ENCODE measurements at regions not wholly inside any gene's neighbourhood (a gene's known extent, or its start where the extent isn't known, plus 50 kb on each side); places are given as distances from the start of the nearest gene placed in this dataset.

GRCh38 chr1:220441211-220441610, 86.7 kb upstream of the MARK1 start:
- no peaks in the 10 kb centered on the region for H3K9me3 ChIP-seq (ENCODE audit: low read length)
- BruUV-seq (replicated peaks), result no TSS peak
- H3K4me3 ChIP-seq (ENCODE audit: low read depth, low read length, poor library complexity, severe bottlenecking), result no peak overlapping the region
- H3K4me2 ChIP-seq (ENCODE audit: low read length), result no peak overlapping the region
- no peaks in the 10 kb centered on the region for H3K79me2 ChIP-seq (ENCODE audit: insufficient read depth, low read depth, low read length)
- intact Hi-C loops (cut with micrococcal nuclease; ENCODE audit: unreplicated experiment), result no loop called here
- no peaks in the 10 kb centered on the region for H3K4me1 ChIP-seq (ENCODE audit: insufficient read depth, low read length, poor library complexity, severe bottlenecking)
- ChIA-PET CTCF (ENCODE audit: unreplicated experiment) (no interaction called here), POLR2A (interaction anchor here (1.1 kb wide), 1 partner anchor 8 kb away, joined by 4 read pairs; no protein-coding TSS in a partner anchor)
- no peak overlapping the region for H2AFZ ChIP-seq (ENCODE audit: low read length)
- no peaks in the 10 kb centered on the region for H4K20me1 ChIP-seq (ENCODE audit: insufficient read depth, low read length)
- H3K9me2 ChIP-seq (ENCODE audit: insufficient read depth, low read length), result no peaks in the 10 kb centered on the region
- H3K36me3 ChIP-seq (ENCODE audit: insufficient read depth, low read length), result no peaks in the 10 kb centered on the region
- TF ChIP-seq CTCF (conservative IDR thresholded peaks at IDR 0.05; ENCODE audit: low read length) (no peak), EZH2phosphoT487 (IDR thresholded peaks at IDR 0.05; ENCODE audit: borderline replicate concordance, low read depth, low read length) (no peak)
- DNase-seq (ENCODE audit: low spot score), result no peak
- no peak overlapping the region for H3K27ac ChIP-seq (ENCODE audit: low read depth, low read length, poor library complexity, severe bottlenecking)

DNA sequence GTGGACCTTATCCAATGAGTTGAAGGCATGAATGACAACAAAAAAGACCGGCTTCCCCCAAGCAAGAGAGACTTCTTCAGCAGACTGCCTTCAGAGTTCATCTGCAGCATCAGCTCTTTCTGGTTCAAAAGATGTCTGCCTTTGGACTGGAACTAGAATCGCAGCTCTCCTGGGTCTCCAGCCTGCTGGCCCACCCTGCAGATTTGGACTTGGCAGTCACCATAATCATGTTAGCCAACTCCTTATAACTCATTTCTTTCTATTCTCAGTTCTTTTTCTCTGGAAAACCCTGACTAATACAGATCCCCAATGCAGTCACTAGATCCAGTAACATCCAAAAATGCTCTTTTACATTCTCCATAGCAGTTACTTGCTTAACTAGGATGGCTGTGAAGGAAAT, 89.2 kb upstream of the MARK1 start:
- BruUV-seq (replicated peaks), result no TSS peak
- no peak for TF ChIP-seq CTCF (conservative IDR thresholded peaks at IDR 0.05; ENCODE audit: low read length)
- TF ChIP-seq EZH2phosphoT487 (IDR thresholded peaks at IDR 0.05; ENCODE audit: borderline replicate concordance, low read depth, low read length), result no peak
- Histone ChIP-seq H3K4me1 (ENCODE audit: insufficient read depth, low read length, poor library complexity, severe bottlenecking) (no peaks in the 10 kb centered on the region), H3K79me2 (ENCODE audit: insufficient read depth, low read depth, low read length) (no peaks in the 10 kb centered on the region), H3K4me3 (ENCODE audit: low read depth, low read length, poor library complexity, severe bottlenecking) (no peak overlapping the region), H2AFZ (ENCODE audit: low read length) (no peak overlapping the region), H3K9me2 (ENCODE audit: insufficient read depth, low read length) (no peaks in the 10 kb centered on the region), H3K27ac (ENCODE audit: low read depth, low read length, poor library complexity, severe bottlenecking) (no peak overlapping the region), H3K36me3 (ENCODE audit: insufficient read depth, low read length) (no peaks in the 10 kb centered on the region), H3K4me2 (ENCODE audit: low read length) (no peak overlapping the region), H4K20me1 (ENCODE audit: insufficient read depth, low read length) (no peaks in the 10 kb centered on the region), H3K9me3 (ENCODE audit: low read length) (no peaks in the 10 kb centered on the region)
- ChIA-PET POLR2A (no interaction called here), CTCF (ENCODE audit: unreplicated experiment) (no interaction called here)
- no peak for DNase-seq (ENCODE audit: low spot score)
- intact Hi-C loops (cut with micrococcal nuclease; ENCODE audit: unreplicated experiment), result no loop called here

GRCh38 chr1:220432408-220432807, 95.5 kb upstream of the MARK1 start:
- no peaks in the 10 kb centered on the region for H3K9me2 ChIP-seq (ENCODE audit: insufficient read depth, low read length)
- CTCF ChIA-PET (ENCODE audit: unreplicated experiment), result no interaction called here
- H3K4me1 ChIP-seq (ENCODE audit: insufficient read depth, low read length, poor library complexity, severe bottlenecking), result no peaks in the 10 kb centered on the region
- no peaks in the 10 kb centered on the region for H3K79me2 ChIP-seq (ENCODE audit: insufficient read depth, low read depth, low read length)
- intact Hi-C loops (cut with micrococcal nuclease; ENCODE audit: unreplicated experiment), result no loop called here
- H3K4me3 ChIP-seq (ENCODE audit: low read depth, low read length, poor library complexity, severe bottlenecking), result no peak overlapping the region
- no peak overlapping the region for H2AFZ ChIP-seq (ENCODE audit: low read length)
- no peak overlapping the region for H3K4me2 ChIP-seq (ENCODE audit: low read length)
- no peak overlapping the region for H3K27ac ChIP-seq (ENCODE audit: low read depth, low read length, poor library complexity, severe bottlenecking)
- H3K9me3 ChIP-seq (ENCODE audit: low read length), result no peaks in the 10 kb centered on the region
- POLR2A ChIA-PET, result interaction anchor here (0.5 to 0.9 kb wide), 3 partner anchors 16 to 497 kb away, joined by 3 to 6 read pairs (median 4); no protein-coding TSS in a partner anchor
- H4K20me1 ChIP-seq (ENCODE audit: insufficient read depth, low read length), result no peaks in the 10 kb centered on the region
- TF ChIP-seq CTCF (conservative IDR thresholded peaks at IDR 0.05; ENCODE audit: low read length), result no peak
- no peak for TF ChIP-seq EZH2phosphoT487 (IDR thresholded peaks at IDR 0.05; ENCODE audit: borderline replicate concordance, low read depth, low read length)
- DNase-seq (ENCODE audit: low spot score), result no peak
- BruUV-seq (replicated peaks), result no TSS peak
- H3K36me3 ChIP-seq (ENCODE audit: insufficient read depth, low read length), result no peaks in the 10 kb centered on the region

Measured in OCI-LY7 (cell line).